A673 (cell line): ENCODE measurements at regions not wholly inside any gene's neighbourhood (a gene's known extent, or its start where the extent isn't known, plus 50 kb on each side); places are given as distances from the start of the nearest gene placed in this dataset.

Experiments used
- CTCF ChIP-seq: fragments of 300-800, 200-600 bp; sonication (generic); conservative IDR thresholded peaks from 2 replicates; pipeline ENCODE4 v1.5.1; 2017; ENCODE audit warnings: low read depth, mild to moderate bottlenecking, antibody characterized with exemption, low read length, moderate library complexity, mixed read lengths
- EZH2 ChIP-seq: fragments of 200-600 bp; sonication (generic); IDR thresholded peaks from 2 replicates; pipeline ENCODE4 v1.6.1; 2017; ENCODE audit warnings: borderline replicate concordance, low read depth, mild to moderate bottlenecking, mixed read lengths, antibody characterized with exemption, low read length; ENCODE audit not compliant: poor library complexity, severe bottlenecking

- TF ChIP-seq CTCF (no peak), EZH2 (no peak)
These were observed 315.5 kb downstream of the ZPLD1 start for GRCh38 chr3:102750322-102750721.
